ENCODE measurements at regions not wholly inside any gene's neighbourhood (a gene's known extent, or its start where the extent isn't known, plus 50 kb on each side); places are given as distances from the start of the nearest gene placed in this dataset.

- H3K4me3 ChIP-seq (ENCODE audit: low read length): no peak overlapping the region
These were observed 400.2 kb upstream of the TBL1XR1 start for GRCh38 chr3:177597311-177598096.

GRCh38 chr3:177598097-177598833 is 401.0 kb upstream of the TBL1XR1 start:
- 62% methylated on average over 4 of the region's 4 CpGs for WGBS
- H3K4me3 ChIP-seq (ENCODE audit: low read length): no peak overlapping the region
- H3K36me3 ChIP-seq (ENCODE audit: insufficient read depth, low read length): no peaks in the 10 kb centered on the region
- H3K9me3 ChIP-seq (ENCODE audit: insufficient read depth, low read depth, low read length): no peaks in the 10 kb centered on the region
- peaks cover 25% of the 10 kb centered on the region for H3K4me1 ChIP-seq (ENCODE audit: insufficient read depth, low read length)
- no peak overlapping the region for H3K9ac ChIP-seq (ENCODE audit: low read depth, low read length)
- no peak overlapping the region for H3K27ac ChIP-seq (ENCODE audit: low read depth, low read length)
- no peaks in the 10 kb centered on the region for H3K27me3 ChIP-seq (ENCODE audit: insufficient read depth, low read length)

More at GRCh38 chr3:177597311-177598096, 400.2 kb upstream of the TBL1XR1 start:
- H3K9ac ChIP-seq (ENCODE audit: low read depth, low read length): no peak overlapping the region
- no peaks in the 10 kb centered on the region for H3K36me3 ChIP-seq (ENCODE audit: insufficient read depth, low read length)
- no peaks in the 10 kb centered on the region for H3K27me3 ChIP-seq (ENCODE audit: insufficient read depth, low read length)
- H3K4me1 ChIP-seq (ENCODE audit: insufficient read depth, low read length): peaks cover 23% of the 10 kb centered on the region
- 80% methylated on average over 10 of the region's 10 CpGs for WGBS
- H3K9me3 ChIP-seq (ENCODE audit: insufficient read depth, low read depth, low read length): no peaks in the 10 kb centered on the region
- H3K27ac ChIP-seq (ENCODE audit: low read depth, low read length): no peak overlapping the region

GRCh38 chr3:177599326-177599725 is 402.0 kb upstream of the TBL1XR1 start:
- Histone ChIP-seq H3K9me3 (ENCODE audit: insufficient read depth, low read depth, low read length) (no peaks in the 10 kb centered on the region), H3K36me3 (ENCODE audit: insufficient read depth, low read length) (no peaks in the 10 kb centered on the region), H3K27ac (ENCODE audit: low read depth, low read length) (no peak overlapping the region), H3K4me3 (ENCODE audit: low read length) (no peak overlapping the region), H3K27me3 (ENCODE audit: insufficient read depth, low read length) (no peaks in the 10 kb centered on the region), H3K9ac (ENCODE audit: low read depth, low read length) (no peak overlapping the region), H3K4me1 (ENCODE audit: insufficient read depth, low read length) (peaks cover 29% of the 10 kb centered on the region)
- 88% methylated on average over 2 of the region's 2 CpGs for WGBS

GRCh38 chr3:177599837-177600236 is 402.6 kb upstream of the TBL1XR1 start:
- H3K4me3 ChIP-seq (ENCODE audit: low read length): no peak overlapping the region
- H3K36me3 ChIP-seq (ENCODE audit: insufficient read depth, low read length): no peaks in the 10 kb centered on the region
- no peak overlapping the region for H3K27ac ChIP-seq (ENCODE audit: low read depth, low read length)
- no peaks in the 10 kb centered on the region for H3K27me3 ChIP-seq (ENCODE audit: insufficient read depth, low read length)
- peaks cover 29% of the 10 kb centered on the region for H3K4me1 ChIP-seq (ENCODE audit: insufficient read depth, low read length)
- 0 out of 2 replicates have a peak, but pooled peaks cover 1% of the 10 kb centered on the region for H3K9me3 ChIP-seq (ENCODE audit: insufficient read depth, low read depth, low read length)
- WGBS: 97% methylated on average over 3 of the region's 4 CpGs
- no peak overlapping the region for H3K9ac ChIP-seq (ENCODE audit: low read depth, low read length)

- Histone ChIP-seq H3K4me1 (ENCODE audit: insufficient read depth, low read length) (peaks cover 29% of the 10 kb centered on the region), H3K27ac (ENCODE audit: low read depth, low read length) (no peak overlapping the region), H3K4me3 (ENCODE audit: low read length) (no peak overlapping the region), H3K9ac (ENCODE audit: low read depth, low read length) (no peak overlapping the region), H3K9me3 (ENCODE audit: insufficient read depth, low read depth, low read length) (peaks cover 7% of the 10 kb centered on the region; the same call in 1 of the 2 replicates), H3K27me3 (ENCODE audit: insufficient read depth, low read length) (no peaks in the 10 kb centered on the region), H3K36me3 (ENCODE audit: insufficient read depth, low read length) (no peaks in the 10 kb centered on the region)
- WGBS: 83% methylated on average over 2 of the region's 2 CpGs
These were observed 403.1 kb upstream of the TBL1XR1 start for GRCh38 chr3:177600411-177600810.

GRCh38 chr3:177601152-177601551 is 403.9 kb upstream of the TBL1XR1 start:
- Histone ChIP-seq H3K9ac (ENCODE audit: low read depth, low read length) (no peak overlapping the region), H3K36me3 (ENCODE audit: insufficient read depth, low read length) (no peaks in the 10 kb centered on the region), H3K4me3 (ENCODE audit: low read length) (no peak overlapping the region), H3K4me1 (ENCODE audit: insufficient read depth, low read length) (peaks cover 29% of the 10 kb centered on the region), H3K27me3 (ENCODE audit: insufficient read depth, low read length) (no peaks in the 10 kb centered on the region), H3K27ac (ENCODE audit: low read depth, low read length) (no peak overlapping the region), H3K9me3 (ENCODE audit: insufficient read depth, low read depth, low read length) (peaks cover 7% of the 10 kb centered on the region; the same call in 1 of the 2 replicates)

GRCh38 chr3:177602601-177603147 is 405.4 kb upstream of the TBL1XR1 start:
- 82% methylated on average over 2 of the region's 2 CpGs for WGBS
- no peak overlapping the region for H3K4me3 ChIP-seq (ENCODE audit: low read length)
- H3K27me3 ChIP-seq (ENCODE audit: insufficient read depth, low read length): no peaks in the 10 kb centered on the region
- H3K9ac ChIP-seq (ENCODE audit: low read depth, low read length): no peak overlapping the region
- H3K4me1 ChIP-seq (ENCODE audit: insufficient read depth, low read length): peaks cover 24% of the 10 kb centered on the region
- H3K36me3 ChIP-seq (ENCODE audit: insufficient read depth, low read length): no peaks in the 10 kb centered on the region
- H3K9me3 ChIP-seq (ENCODE audit: insufficient read depth, low read depth, low read length): peaks cover 7% of the 10 kb centered on the region; the same call in 1 of the 2 replicates
- no peak overlapping the region for H3K27ac ChIP-seq (ENCODE audit: low read depth, low read length)

GRCh38 chr3:177603148-177603603 is 405.9 kb upstream of the TBL1XR1 start:
- H3K36me3 ChIP-seq (ENCODE audit: insufficient read depth, low read length): no peaks in the 10 kb centered on the region
- WGBS: no CpG with 5 or more reads among the region's 2 CpGs
- no peak overlapping the region for H3K4me3 ChIP-seq (ENCODE audit: low read length)
- no peak overlapping the region for H3K9ac ChIP-seq (ENCODE audit: low read depth, low read length)
- H3K9me3 ChIP-seq (ENCODE audit: insufficient read depth, low read depth, low read length): peaks cover 7% of the 10 kb centered on the region; the same call in 1 of the 2 replicates
- no peaks in the 10 kb centered on the region for H3K27me3 ChIP-seq (ENCODE audit: insufficient read depth, low read length)
- no peak overlapping the region for H3K27ac ChIP-seq (ENCODE audit: low read depth, low read length)
- H3K4me1 ChIP-seq (ENCODE audit: insufficient read depth, low read length): peaks cover 19% of the 10 kb centered on the region

- WGBS: 95% methylated on average over 7 of the region's 7 CpGs
- Histone ChIP-seq H3K9me3 (ENCODE audit: insufficient read depth, low read depth, low read length) (peaks cover 7% of the 10 kb centered on the region; the same call in 1 of the 2 replicates), H3K27ac (ENCODE audit: low read depth, low read length) (no peak overlapping the region), H3K4me3 (ENCODE audit: low read length) (no peak overlapping the region), H3K27me3 (ENCODE audit: insufficient read depth, low read length) (no peaks in the 10 kb centered on the region), H3K9ac (ENCODE audit: low read depth, low read length) (no peak overlapping the region), H3K4me1 (ENCODE audit: insufficient read depth, low read length) (peaks cover 14% of the 10 kb centered on the region), H3K36me3 (ENCODE audit: insufficient read depth, low read length) (no peaks in the 10 kb centered on the region)
These were observed 406.9 kb upstream of the TBL1XR1 start for GRCh38 chr3:177604181-177604580.

GRCh38 chr3:177606891-177607290 is 409.6 kb upstream of the TBL1XR1 start:
- WGBS: 87% methylated on average over 4 of the region's 4 CpGs
- Histone ChIP-seq H3K9me3 (ENCODE audit: insufficient read depth, low read depth, low read length) (peaks cover 7% of the 10 kb centered on the region; the same call in 1 of the 2 replicates), H3K36me3 (ENCODE audit: insufficient read depth, low read length) (no peaks in the 10 kb centered on the region), H3K27ac (ENCODE audit: low read depth, low read length) (no peak overlapping the region), H3K4me1 (ENCODE audit: insufficient read depth, low read length) (peaks cover 41% of the 10 kb centered on the region), H3K4me3 (ENCODE audit: low read length) (no peak overlapping the region), H3K9ac (ENCODE audit: low read depth, low read length) (no peak overlapping the region), H3K27me3 (ENCODE audit: insufficient read depth, low read length) (no peaks in the 10 kb centered on the region)

GRCh38 chr3:177607589-177607988 is 410.3 kb upstream of the TBL1XR1 start:
- no peak overlapping the region for H3K9ac ChIP-seq (ENCODE audit: low read depth, low read length)
- no peak overlapping the region for H3K27ac ChIP-seq (ENCODE audit: low read depth, low read length)
- H3K27me3 ChIP-seq (ENCODE audit: insufficient read depth, low read length): no peaks in the 10 kb centered on the region
- WGBS: 93% methylated on average over 5 of the region's 5 CpGs
- no peak overlapping the region for H3K4me3 ChIP-seq (ENCODE audit: low read length)
- H3K9me3 ChIP-seq (ENCODE audit: insufficient read depth, low read depth, low read length): peaks cover 7% of the 10 kb centered on the region; the same call in 1 of the 2 replicates
- H3K36me3 ChIP-seq (ENCODE audit: insufficient read depth, low read length): no peaks in the 10 kb centered on the region
- H3K4me1 ChIP-seq (ENCODE audit: insufficient read depth, low read length): peaks cover 40% of the 10 kb centered on the region

All from HUES64 (cell line).